AG04450 (cell line): ENCODE measurements at regions not wholly inside any gene's neighbourhood (a gene's known extent, or its start where the extent isn't known, plus 50 kb on each side); places are given as distances from the start of the nearest gene placed in this dataset.

Experiments used
- CTCF ChIA-PET: fragments of 300-600, 350-600 bp; formaldehyde crosslinking; extraction: SDS; loops from one replicate; lab custom pipeline; 2022; ENCODE audit warnings: antibody characterized with exemption, inconsistent platforms; lab: Charles Lee
- POLR2A ChIA-PET: fragments of 350-600 bp; formaldehyde crosslinking; extraction: SDS; loops from one replicate; lab custom pipeline; 2021; ENCODE audit warnings: antibody characterized with exemption, inconsistent platforms; lab: Yijun Ruan, JAX
- DNase-seq: peaks from one replicate; pipeline ENCODE4 v3.0.0-alpha.2; 2011; ENCODE audit warnings: low read depth, low spot score
- H3K27ac ChIP-seq: one replicate; pipeline ENCODE4 v1.5.1; 2012; ENCODE audit warnings: low read depth, low read length, control low read depth
- H3K27me3 ChIP-seq: one replicate; pipeline ENCODE4 v1.6.0; 2012; ENCODE audit warnings: low read length; ENCODE audit not compliant: control insufficient read depth, insufficient read depth
- H3K4me3 ChIP-seq: 2 replicates; pipeline ENCODE4 v1.5.1; 2011; ENCODE audit warnings: mild to moderate bottlenecking, low read depth, low read length, control low read depth
- H3K9me3 ChIP-seq: 2 replicates; pipeline ENCODE4 v1.5.1; 2012; ENCODE audit warnings: low read length; ENCODE audit not compliant: control insufficient read depth, insufficient read depth
- TF ChIP-seq, protein P1 (sequence below): IDR thresholded peaks from 2 replicates; pipeline ENCODE4 v1.5.1; 2011; ENCODE audit warnings: low read depth, low read length, control low read depth, inconsistent platforms

- TF ChIP-seq, protein P1, sequence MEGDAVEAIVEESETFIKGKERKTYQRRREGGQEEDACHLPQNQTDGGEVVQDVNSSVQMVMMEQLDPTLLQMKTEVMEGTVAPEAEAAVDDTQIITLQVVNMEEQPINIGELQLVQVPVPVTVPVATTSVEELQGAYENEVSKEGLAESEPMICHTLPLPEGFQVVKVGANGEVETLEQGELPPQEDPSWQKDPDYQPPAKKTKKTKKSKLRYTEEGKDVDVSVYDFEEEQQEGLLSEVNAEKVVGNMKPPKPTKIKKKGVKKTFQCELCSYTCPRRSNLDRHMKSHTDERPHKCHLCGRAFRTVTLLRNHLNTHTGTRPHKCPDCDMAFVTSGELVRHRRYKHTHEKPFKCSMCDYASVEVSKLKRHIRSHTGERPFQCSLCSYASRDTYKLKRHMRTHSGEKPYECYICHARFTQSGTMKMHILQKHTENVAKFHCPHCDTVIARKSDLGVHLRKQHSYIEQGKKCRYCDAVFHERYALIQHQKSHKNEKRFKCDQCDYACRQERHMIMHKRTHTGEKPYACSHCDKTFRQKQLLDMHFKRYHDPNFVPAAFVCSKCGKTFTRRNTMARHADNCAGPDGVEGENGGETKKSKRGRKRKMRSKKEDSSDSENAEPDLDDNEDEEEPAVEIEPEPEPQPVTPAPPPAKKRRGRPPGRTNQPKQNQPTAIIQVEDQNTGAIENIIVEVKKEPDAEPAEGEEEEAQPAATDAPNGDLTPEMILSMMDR = no peak
- ChIA-PET CTCF (no interaction called here), POLR2A (no interaction called here)
- no peaks in the 10 kb centered on the region for H3K9me3 ChIP-seq
- H3K27me3 ChIP-seq = no peaks in the 10 kb centered on the region
- H3K27ac ChIP-seq = no peak overlapping the region
- H3K4me3 ChIP-seq = no peak overlapping the region
- DNase-seq = no peak
Observed at GRCh38 chr2:84273406-84273805, 185.7 kb downstream of the SUCLG1 start.

DNA sequence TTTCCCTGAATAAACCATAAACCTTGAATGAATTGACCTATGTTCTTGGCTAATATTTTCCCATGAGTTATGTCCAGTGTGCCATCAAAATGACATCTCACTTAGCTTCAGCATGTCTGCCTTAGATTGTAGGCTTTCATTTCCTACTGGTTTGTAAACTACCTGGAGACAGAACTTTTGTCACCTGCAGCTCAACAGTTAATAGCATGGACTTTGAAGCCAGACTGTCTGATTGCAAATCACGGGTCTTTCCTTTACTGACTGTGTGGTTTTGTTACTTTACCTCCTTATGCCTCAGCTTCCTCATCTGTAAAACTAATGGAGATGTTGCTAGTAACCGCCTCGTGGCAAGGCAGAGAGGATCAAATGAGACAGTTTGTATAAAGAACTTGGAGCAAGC, 187.1 kb downstream of the SUCLG1 start:
- DNase-seq = no peak
- ChIA-PET CTCF (no interaction called here), POLR2A (no interaction called here)
- H3K27me3 ChIP-seq = no peaks in the 10 kb centered on the region
- H3K27ac ChIP-seq = no peak overlapping the region
- no peaks in the 10 kb centered on the region for H3K9me3 ChIP-seq
- TF ChIP-seq, protein P1 = no peak
- no peak overlapping the region for H3K4me3 ChIP-seq

DNA sequence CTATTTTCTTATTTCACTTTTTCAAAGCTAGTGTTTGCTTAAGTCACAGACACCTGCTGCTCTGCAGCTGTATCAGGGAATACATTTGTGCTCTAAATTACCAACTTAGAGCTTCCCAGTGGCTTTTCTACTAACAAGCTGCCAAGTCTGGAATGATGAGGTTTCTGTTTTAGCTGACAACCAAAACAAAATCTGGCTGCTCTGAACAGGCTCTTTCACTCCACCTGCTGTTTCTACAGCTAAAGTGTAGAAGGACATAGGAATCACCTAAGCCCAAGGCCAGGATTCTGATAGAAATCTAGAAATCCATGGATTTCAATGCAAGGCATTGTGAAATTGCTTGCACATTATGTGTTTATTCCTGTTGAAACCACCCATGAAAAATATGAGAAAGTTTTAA, 201.2 kb downstream of the SUCLG1 start:
- TF ChIP-seq, protein P1 = no peak
- POLR2A ChIA-PET = no interaction called here
- CTCF ChIA-PET = no interaction called here
- H3K27me3 ChIP-seq = no peaks in the 10 kb centered on the region
- H3K4me3 ChIP-seq = no peak overlapping the region
- DNase-seq = no peak
- no peaks in the 10 kb centered on the region for H3K9me3 ChIP-seq
- no peak overlapping the region for H3K27ac ChIP-seq

DNA sequence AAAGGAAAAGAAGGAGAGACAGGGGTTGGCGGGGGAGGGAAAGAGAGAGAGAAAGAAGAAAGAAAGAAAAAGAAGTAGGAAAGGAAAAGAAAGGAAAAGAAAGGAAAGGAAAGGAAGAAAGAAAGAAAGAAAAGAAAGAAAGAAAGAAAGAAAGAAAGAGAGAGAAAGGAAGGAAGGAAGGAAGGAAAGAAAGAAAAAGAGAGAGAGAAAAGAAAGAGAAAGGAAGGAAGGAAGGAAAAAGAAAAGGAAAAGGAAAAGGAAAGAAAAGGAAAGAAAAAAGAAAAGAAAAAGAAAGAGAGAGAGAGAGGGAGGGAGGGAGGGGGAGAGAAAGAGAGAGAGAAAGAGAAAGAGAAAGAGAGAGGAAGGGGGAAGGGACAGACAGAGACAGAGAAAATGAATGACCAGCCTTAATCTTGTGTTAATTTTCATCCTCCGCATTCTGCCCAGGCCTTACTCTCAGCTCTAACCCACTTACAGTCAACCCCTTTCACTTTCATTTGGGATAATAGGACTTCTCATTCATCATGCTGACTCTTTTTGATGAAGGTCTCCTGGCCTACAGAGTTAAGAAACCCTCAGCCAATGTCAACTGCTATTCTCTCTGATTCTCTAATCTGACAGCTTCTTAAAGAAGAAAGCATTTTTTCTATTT, 207.3 kb downstream of the SUCLG1 start:
- Histone ChIP-seq H3K27me3 (no peaks in the 10 kb centered on the region), H3K9me3 (no peaks in the 10 kb centered on the region), H3K27ac (no peak overlapping the region), H3K4me3 (no peak overlapping the region)
- no peak for DNase-seq
- TF ChIP-seq, protein P1 = no peak
- ChIA-PET POLR2A (no interaction called here), CTCF (no interaction called here)

DNA sequence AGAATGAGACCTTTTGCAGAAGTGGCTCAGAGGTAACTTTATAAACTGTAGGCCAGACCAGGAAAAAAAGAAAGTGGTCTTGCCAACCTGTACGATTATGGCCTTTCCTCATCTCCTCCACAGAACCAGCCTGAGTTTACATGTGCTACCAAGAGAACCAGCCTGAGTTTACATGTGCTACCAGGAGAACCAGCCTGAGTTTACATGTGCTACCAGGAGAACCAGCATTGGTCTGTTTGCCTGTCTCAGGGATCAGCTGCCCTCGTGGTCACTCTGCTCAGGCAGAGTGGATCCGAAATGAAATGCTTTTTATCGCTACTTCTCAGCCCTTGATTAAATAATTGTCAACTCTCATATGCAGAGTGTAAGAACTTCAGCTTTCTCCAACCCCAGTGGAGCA, 209.9 kb downstream of the SUCLG1 start:
- TF ChIP-seq, protein P1 = no peak
- no peak overlapping the region for H3K27ac ChIP-seq
- POLR2A ChIA-PET = no interaction called here
- CTCF ChIA-PET = no interaction called here
- no peak for DNase-seq
- H3K9me3 ChIP-seq = no peaks in the 10 kb centered on the region
- no peak overlapping the region for H3K4me3 ChIP-seq
- H3K27me3 ChIP-seq = peaks cover 2% of the 10 kb centered on the region
